Astrocyte of the cerebellum (primary cell): ENCODE measurements at regions not wholly inside any gene's neighbourhood (a gene's known extent, or its start where the extent isn't known, plus 50 kb on each side); places are given as distances from the start of the nearest gene placed in this dataset.

Experiments used
- DNase-seq: peaks from one replicate; pipeline ENCODE4 v3.0.0-alpha.2; 2011; ENCODE audit warnings: low read depth
- H3K4me3 ChIP-seq: 2 replicates; pipeline ENCODE4 v1.5.1; 2011; ENCODE audit warnings: mild to moderate bottlenecking, low read depth, low read length, moderate library complexity
- CTCF ChIP-seq: IDR thresholded peaks from 2 replicates; pipeline ENCODE4 v1.5.1; 2012; ENCODE audit warnings: low read length, low read depth, moderate library complexity, mild to moderate bottlenecking; ENCODE audit errors: missing control alignments
- in situ Hi-C: cut with HindIII; loops from 2 replicates; pipeline ENCODE4 v1.10.0; 2017; ENCODE audit warnings: low sequenced_read_pairs

- no peak overlapping the region for H3K4me3 ChIP-seq
- TF ChIP-seq CTCF = no peak
- in situ Hi-C loops = no loop called here
- DNase-seq = no peak
These were observed 172.3 kb upstream of the IER5L start for GRCh38 chr9:129350143-129350935.

- DNase-seq = no peak
- TF ChIP-seq CTCF = no peak
- no peak overlapping the region for H3K4me3 ChIP-seq
- in situ Hi-C loops = no loop called here
These were observed 171.5 kb upstream of the IER5L start for GRCh38 chr9:129349665-129349947.

- TF ChIP-seq CTCF = no peak
- no peak for DNase-seq
- no peak overlapping the region for H3K4me3 ChIP-seq
- in situ Hi-C loops = no loop called here
These were observed 171.0 kb upstream of the IER5L start for GRCh38 chr9:129348890-129349664.

GRCh38 chr9:129347316-129348120 lies 169.5 kb upstream of the IER5L start:
- in situ Hi-C loops = no loop called here

GRCh38 chr9:129346046-129346445 lies 168.0 kb upstream of the IER5L start:
- H3K4me3 ChIP-seq = no peak overlapping the region
- in situ Hi-C loops = no loop called here
- TF ChIP-seq CTCF = no peak
- DNase-seq = no peak

More at GRCh38 chr9:129347316-129348120, 169.5 kb upstream of the IER5L start:
- no peak overlapping the region for H3K4me3 ChIP-seq
- TF ChIP-seq CTCF = no peak
- no peak for DNase-seq
